Tibial nerve (tissue), 4 donors: ENCODE measurements at regions not wholly inside any gene's neighbourhood (a gene's known extent, or its start where the extent isn't known, plus 50 kb on each side); places are given as distances from the start of the nearest gene placed in this dataset.
"Not testable (repeated sequence)": the region's sequence is repeated elsewhere in the genome, so short reads cannot be mapped to it uniquely, and the experiment has no call there.

Experiments
- DNase-seq, 2 donors: peaks; one replicate each; pipeline ENCODE4 v3.0.0-alpha.2; 2019; ENCODE audit warnings: low spot score in 2 of 2
- H3K27ac ChIP-seq, 4 donors: fragments of 200-600 bp; sonication (generic) in 3 of 4; one replicate each; pipeline ENCODE4 v1.5.1; 2017 to 2019; ENCODE audit warnings: mild to moderate bottlenecking in 1 of 4
- H3K27me3 ChIP-seq, 2 donors: fragments of 200-600 bp; sonication (generic) in 1 of 2; one replicate each; pipeline versions ENCODE4 v1.5.1 to v1.6.0; 2017 to 2019
- H3K36me3 ChIP-seq, 3 donors: fragments of 200-600 bp; sonication (generic); one replicate each; pipeline ENCODE4 v1.5.1; 2018 to 2019
- H3K4me1 ChIP-seq, 4 donors: fragments of 200-600 bp; sonication (generic) in 3 of 4; one replicate each; pipeline ENCODE4 v1.5.1; 2017 to 2019
- H3K4me3 ChIP-seq, 4 donors: fragments of 200-600 bp; sonication (generic) in 3 of 4; one replicate each; pipeline ENCODE4 v1.5.1; 2017 to 2019; ENCODE audit warnings: mild to moderate bottlenecking in 1 of 4, moderate library complexity in 1 of 4
- H3K9me3 ChIP-seq, 4 donors: fragments of 200-600 bp; sonication (generic) in 3 of 4; one replicate each; pipeline ENCODE4 v1.5.1; 2017 to 2019
- CTCF ChIP-seq, 5 experiments: fragments of 200-600 bp in 3 of 5; fragments of 450-650 bp in 2 of 5; sonication (generic) in 3 of 5; IDR thresholded peaks; one replicate each; pipeline ENCODE4 v1.5.1; 2016 to 2019; ENCODE audit warnings: antibody characterized with exemption in 5 of 5, mild to moderate bottlenecking in 3 of 5, moderate library complexity in 2 of 5
- EP300 ChIP-seq, 2 donors: sonication (generic); formaldehyde crosslinking; IDR thresholded peaks; one replicate each; pipeline ENCODE4 v1.6.1; 2017; ENCODE audit warnings: antibody characterized with exemption in 2 of 2, mild to moderate bottlenecking in 1 of 2
- POLR2A ChIP-seq, 2 donors: fragments of 450-650 bp; IDR thresholded peaks; one replicate each; pipeline ENCODE4 v1.6.1; 2017; ENCODE audit warnings: antibody characterized with exemption in 2 of 2, mild to moderate bottlenecking in 2 of 2, moderate library complexity in 2 of 2
- WGBS, 2 donors: methylation state at CpG; one replicate each; pipeline ENCODE4 v1.1.5; 2018; 5-methylcytosine and 5-hydroxymethylcytosine counted together

- WGBS, 2 donors, result 74 to 76% methylated on average over 3 of the region's 3 CpGs
These were observed 155.7 kb downstream of the ADRA2C start for GRCh38 chr4:3921902-3922301.

DNA sequence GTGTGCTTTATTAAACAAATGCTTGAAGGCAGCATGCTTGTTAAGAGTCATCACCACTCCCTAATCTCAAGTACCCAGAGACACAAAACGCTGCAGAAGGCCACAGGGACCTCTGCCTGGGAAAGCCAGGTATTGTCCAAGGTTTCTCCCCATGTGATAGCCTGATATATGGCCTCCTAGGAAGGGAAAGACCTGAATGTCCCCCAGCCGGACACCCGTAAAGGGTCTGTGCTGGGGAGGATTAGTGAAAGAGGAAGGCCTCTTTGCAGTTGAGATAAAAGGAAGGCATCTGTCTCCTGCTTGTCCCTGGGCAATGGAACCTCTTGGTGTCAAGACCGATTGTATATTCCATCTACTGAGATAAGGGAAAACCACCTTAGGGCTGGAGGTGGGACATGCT lies 159.7 kb downstream of the ADRA2C start:
- WGBS, 2 donors, result 45 to 49% methylated on average over 4 of the region's 4 CpGs
- not testable (repeated sequence) for DNase-seq, H3K9me3 ChIP-seq, H3K4me3 ChIP-seq, H3K36me3 ChIP-seq, H3K27ac ChIP-seq, H3K27me3 ChIP-seq, H3K4me1 ChIP-seq

More at GRCh38 chr4:3921902-3922301, 155.7 kb downstream of the ADRA2C start:
- H3K36me3 ChIP-seq, H3K4me1 ChIP-seq, H3K4me3 ChIP-seq, H3K27me3 ChIP-seq, H3K9me3 ChIP-seq, DNase-seq, H3K27ac ChIP-seq: not testable (repeated sequence)

DNA sequence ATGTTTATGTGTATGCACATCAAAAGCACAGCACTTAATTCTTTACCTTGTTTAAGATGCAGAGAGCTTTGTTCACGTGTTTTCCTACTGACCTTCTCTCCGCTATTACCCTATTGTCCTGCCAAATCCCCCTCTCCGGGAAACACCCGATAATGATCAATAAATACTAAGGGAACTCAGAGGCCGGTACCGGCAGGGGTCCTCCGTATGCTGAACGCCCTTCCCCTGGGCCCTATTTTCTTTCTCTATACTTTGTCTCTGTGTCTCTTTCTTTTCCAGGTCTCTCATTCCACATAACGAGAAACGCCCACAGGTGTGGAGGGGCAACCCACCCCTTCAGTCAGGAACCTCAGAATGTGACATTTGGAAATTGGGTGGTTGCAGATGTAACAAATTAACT lies 160.1 kb downstream of the ADRA2C start:
- not testable (repeated sequence) for H3K36me3 ChIP-seq, H3K9me3 ChIP-seq, H3K4me3 ChIP-seq, H3K4me1 ChIP-seq, H3K27ac ChIP-seq, DNase-seq, H3K27me3 ChIP-seq
- 48 to 59% methylated on average over 10 of the region's 10 CpGs for WGBS, 2 donors

GRCh38 chr4:3926969-3927755 lies 161.0 kb downstream of the ADRA2C start:
- H3K36me3 ChIP-seq, DNase-seq, H3K4me3 ChIP-seq, H3K27ac ChIP-seq, H3K9me3 ChIP-seq, H3K27me3 ChIP-seq, H3K4me1 ChIP-seq: not testable (repeated sequence)
- 68 to 78% methylated on average over 11 of the region's 11 CpGs for WGBS, 2 donors

DNA sequence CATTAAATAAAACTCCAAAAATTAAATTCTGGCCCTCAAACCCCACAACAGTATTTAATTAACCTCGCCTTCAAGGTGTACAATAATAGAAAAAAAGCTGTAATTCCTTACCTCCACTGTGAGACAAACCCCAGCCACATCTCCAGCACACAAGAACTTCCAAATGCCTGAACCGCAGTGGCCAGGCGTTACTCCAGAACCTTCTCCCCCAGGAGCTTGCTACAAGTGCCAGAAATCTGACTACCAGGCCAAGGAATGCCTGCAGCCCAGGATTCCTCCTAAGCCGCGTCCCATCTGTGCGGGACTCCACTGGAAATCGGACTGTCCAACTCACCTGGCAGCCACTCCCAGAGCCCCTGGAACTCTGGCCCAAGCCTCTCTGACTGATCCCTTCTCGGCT lies 163.2 kb downstream of the ADRA2C start:
- not testable (repeated sequence) for H3K27me3 ChIP-seq, H3K4me3 ChIP-seq, H3K36me3 ChIP-seq, H3K4me1 ChIP-seq, H3K9me3 ChIP-seq, DNase-seq, H3K27ac ChIP-seq
- 55 to 82% methylated on average over 8 of the region's 8 CpGs for WGBS, 2 donors

DNA sequence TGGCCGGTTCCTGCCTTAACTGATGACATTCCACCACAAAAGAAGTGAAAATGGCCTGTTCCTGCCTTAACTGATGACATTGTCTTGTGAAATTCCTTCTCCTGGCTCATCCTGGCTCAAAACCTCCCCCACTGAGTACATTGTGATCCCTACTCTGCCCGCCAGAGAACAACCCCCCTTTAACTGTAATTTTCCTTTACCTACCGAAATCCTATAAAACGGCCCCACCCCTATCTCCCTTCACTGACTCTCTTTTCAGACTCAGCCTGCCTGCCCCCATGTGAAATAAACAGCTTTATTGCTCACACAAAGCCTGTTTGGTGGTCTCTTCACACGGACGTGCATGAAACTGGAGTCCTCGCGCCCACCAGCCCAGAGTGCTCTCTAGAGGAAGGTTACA lies 166.5 kb downstream of the ADRA2C start:
- WGBS, 2 donors, result 66 to 74% methylated on average over 8 of the region's 8 CpGs

GRCh38 chr4:3935406-3935805 lies 169.2 kb downstream of the ADRA2C start:
- not testable (repeated sequence) for H3K9me3 ChIP-seq
- WGBS, 2 donors, result 89 to 93% methylated on average over 10 of the region's 10 CpGs

More for the DNA sequence above, 166.5 kb downstream of the ADRA2C start:
- H3K27me3 ChIP-seq, H3K4me1 ChIP-seq, H3K36me3 ChIP-seq, H3K9me3 ChIP-seq, DNase-seq, H3K27ac ChIP-seq, H3K4me3 ChIP-seq: not testable (repeated sequence)

DNA sequence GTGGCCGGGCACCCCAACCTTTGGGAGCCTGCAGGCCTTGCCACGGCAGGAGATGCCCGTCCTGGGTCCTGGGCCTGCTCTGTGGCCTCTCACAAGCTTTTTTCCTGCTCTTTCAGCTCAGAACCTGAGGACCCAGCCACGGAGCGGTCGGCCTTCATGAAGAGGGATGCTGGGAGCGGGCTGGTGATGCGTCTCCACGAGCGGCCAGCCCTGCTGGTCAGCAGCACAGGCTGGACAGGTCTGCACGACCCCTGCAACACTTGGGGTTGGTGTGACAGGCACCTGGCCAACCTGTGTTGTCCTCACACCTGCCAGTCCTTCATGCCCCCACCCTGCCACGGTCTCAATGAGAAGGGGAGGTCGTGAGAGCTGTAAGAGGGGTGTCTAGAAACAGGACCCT lies 170.0 kb downstream of the ADRA2C start:
- H3K27ac ChIP-seq, result no peak overlapping the region
- TF ChIP-seq EP300 (IDR thresholded peaks at IDR 0.05) (no peak), CTCF (IDR thresholded peaks at IDR 0.05) (no peak), POLR2A (IDR thresholded peaks at IDR 0.05) (no peak)
- WGBS, 2 donors, result 82 to 84% methylated on average over 13 of the region's 13 CpGs
- peaks cover 0 to 10% (median 0%) of the 10 kb centered on the region in 4 donors for H3K4me1 ChIP-seq
- no peaks in the 10 kb centered on the region for H3K36me3 ChIP-seq
- no peak overlapping the region for H3K4me3 ChIP-seq
- no peaks in the 10 kb centered on the region for H3K27me3 ChIP-seq
- no peaks in the 10 kb centered on the region for H3K9me3 ChIP-seq
- no peak for DNase-seq

More at GRCh38 chr4:3935406-3935805, 169.2 kb downstream of the ADRA2C start:
- H3K27me3 ChIP-seq, H3K4me3 ChIP-seq, H3K36me3 ChIP-seq, H3K4me1 ChIP-seq, DNase-seq, H3K27ac ChIP-seq: not testable (repeated sequence)

DNA sequence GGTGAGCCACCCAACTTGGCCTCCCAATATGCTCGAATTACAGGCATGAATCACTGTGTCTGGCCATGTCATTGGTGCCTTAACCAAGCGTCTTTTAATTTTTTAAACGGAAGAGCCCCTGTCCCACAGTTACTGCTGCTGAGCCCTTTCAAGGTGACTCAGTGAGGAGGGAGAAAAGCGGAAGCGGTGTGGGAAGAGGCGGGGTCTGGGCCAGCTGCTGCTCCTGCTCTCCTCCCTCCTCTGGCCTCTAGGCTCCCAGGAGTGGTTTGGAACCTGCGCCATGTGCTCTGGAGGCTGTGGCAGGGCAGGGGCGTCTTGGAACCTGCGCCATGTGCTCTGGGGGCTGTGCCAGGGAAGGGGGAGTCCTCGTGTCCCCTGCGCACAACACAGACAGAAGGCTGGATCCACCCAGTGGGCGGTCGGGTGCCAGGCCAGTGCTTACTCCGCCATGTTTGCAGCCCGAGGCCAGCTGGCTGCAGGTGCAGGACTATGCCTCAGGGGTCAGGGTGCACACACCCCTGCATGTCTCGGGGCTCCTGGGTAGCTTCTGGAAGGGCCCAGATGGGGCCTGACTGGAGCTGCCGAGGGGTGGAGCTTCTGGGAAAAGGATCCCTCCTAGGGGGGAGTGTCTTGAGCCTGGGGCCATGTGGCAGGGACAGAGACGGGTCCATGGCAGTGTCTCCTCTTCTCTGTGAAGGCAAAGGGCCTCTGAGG lies 171.8 kb downstream of the ADRA2C start:
- H3K27ac ChIP-seq, H3K36me3 ChIP-seq, H3K4me3 ChIP-seq, DNase-seq, H3K27me3 ChIP-seq, H3K9me3 ChIP-seq: not testable (repeated sequence)
- peaks cover 0 to 18% (median 0%) of the 10 kb centered on the region in 4 donors for H3K4me1 ChIP-seq
- 79 to 83% methylated on average over 7 to 11 of the region's 18 CpGs for WGBS, 2 donors

- not testable (repeated sequence) for DNase-seq, H3K27me3 ChIP-seq, H3K27ac ChIP-seq, H3K9me3 ChIP-seq, H3K4me3 ChIP-seq, H3K36me3 ChIP-seq
- 85 to 94% methylated on average over 6 to 8 of the region's 8 CpGs for WGBS, 2 donors
- peaks cover 0 to 18% (median 0%) of the 10 kb centered on the region in 4 donors for H3K4me1 ChIP-seq
These were observed 172.5 kb downstream of the ADRA2C start for GRCh38 chr4:3938676-3939075.

DNA sequence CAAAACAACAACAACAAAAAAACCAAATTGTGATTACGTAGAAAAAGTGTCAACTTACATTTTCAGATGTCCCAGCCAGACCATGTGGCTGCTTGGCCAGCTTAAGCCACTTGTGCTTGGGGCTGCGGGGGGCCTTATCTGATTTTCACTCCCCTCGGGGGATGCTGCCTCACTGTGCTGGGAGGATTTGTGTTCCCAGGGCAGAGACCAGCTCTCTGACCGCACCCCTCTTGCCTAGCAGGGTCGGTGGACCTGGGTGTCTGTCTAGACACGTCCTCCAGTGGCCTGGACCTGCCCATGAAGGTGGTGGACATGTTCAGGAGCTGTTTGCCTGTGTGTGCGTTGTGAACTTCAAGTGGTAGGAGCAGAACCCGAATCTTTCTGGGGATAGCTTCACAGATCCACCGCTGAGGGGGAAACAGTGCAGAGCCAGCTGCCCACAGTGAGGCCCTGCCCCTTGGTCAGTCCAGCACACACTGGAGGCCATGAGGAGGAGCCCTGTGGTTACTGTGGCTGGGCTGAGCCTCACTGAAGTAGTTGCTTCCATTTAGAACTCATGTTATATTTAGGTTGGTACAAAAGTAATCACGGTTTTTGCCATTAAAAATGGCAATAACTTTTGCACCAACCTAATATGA lies 173.9 kb downstream of the ADRA2C start:
- H3K27ac ChIP-seq, DNase-seq, H3K27me3 ChIP-seq, H3K9me3 ChIP-seq, H3K4me3 ChIP-seq, H3K36me3 ChIP-seq: not testable (repeated sequence)
- WGBS, 2 donors, result 66 to 79% methylated on average over 8 to 10 of the region's 10 CpGs
- peaks cover 0 to 18% (median 0%) of the 10 kb centered on the region in 4 donors for H3K4me1 ChIP-seq
